ENCODE measurements at regions not wholly inside any gene's neighbourhood (a gene's known extent, or its start where the extent isn't known, plus 50 kb on each side); places are given as distances from the start of the nearest gene placed in this dataset.
A peak's percentile ranks its signal among the peaks of the same experiment; 100 is the strongest.

- 62% methylated on average over 3 of the region's 5 CpGs for WGBS (ENCODE audit: insufficient coverage)
- Histone ChIP-seq H3K9me3 (ENCODE audit: control insufficient read depth, insufficient read depth, low read length) (no peaks in the 10 kb centered on the region), H3K4me3 (ENCODE audit: low read depth, low read length) (no peak overlapping the region), H3K27ac (ENCODE audit: low read depth, low read length) (no peak overlapping the region), H3K36me3 (ENCODE audit: control insufficient read depth, insufficient read depth, low read length) (no peaks in the 10 kb centered on the region), H3K27me3 (ENCODE audit: control insufficient read depth, insufficient read depth, low read length) (no peaks in the 10 kb centered on the region), H3K4me1 (ENCODE audit: control insufficient read depth, insufficient read depth, low read length) (peaks cover 13% of the 10 kb centered on the region)
- peak in 1 of 6 donors; percentile 83 for DNase-seq (ENCODE audit: low read depth in 4 of 6, low spot score in 6 of 6)
These were observed 248.9 kb downstream of the MYCN start for GRCh38 chr2:16189029-16189835.

- no peak for DNase-seq (ENCODE audit: low read depth in 4 of 6, low spot score in 6 of 6)
- H3K36me3 ChIP-seq (ENCODE audit: control insufficient read depth, insufficient read depth, low read length), result no peaks in the 10 kb centered on the region
- WGBS (ENCODE audit: insufficient coverage), result 45% methylated on average over 4 of the region's 4 CpGs
- H3K27ac ChIP-seq (ENCODE audit: low read depth, low read length), result no peak overlapping the region
- H3K9me3 ChIP-seq (ENCODE audit: control insufficient read depth, insufficient read depth, low read length), result no peaks in the 10 kb centered on the region
- H3K27me3 ChIP-seq (ENCODE audit: control insufficient read depth, insufficient read depth, low read length), result no peaks in the 10 kb centered on the region
- H3K4me3 ChIP-seq (ENCODE audit: low read depth, low read length), result no peak overlapping the region
- H3K4me1 ChIP-seq (ENCODE audit: control insufficient read depth, insufficient read depth, low read length), result peaks cover 13% of the 10 kb centered on the region
These were observed 248.0 kb downstream of the MYCN start for GRCh38 chr2:16188261-16188890.

- Histone ChIP-seq H3K4me1 (ENCODE audit: control insufficient read depth, insufficient read depth, low read length) (peaks cover 13% of the 10 kb centered on the region), H3K36me3 (ENCODE audit: control insufficient read depth, insufficient read depth, low read length) (no peaks in the 10 kb centered on the region), H3K27me3 (ENCODE audit: control insufficient read depth, insufficient read depth, low read length) (no peaks in the 10 kb centered on the region), H3K9me3 (ENCODE audit: control insufficient read depth, insufficient read depth, low read length) (no peaks in the 10 kb centered on the region), H3K27ac (ENCODE audit: low read depth, low read length) (no peak overlapping the region), H3K4me3 (ENCODE audit: low read depth, low read length) (no peak overlapping the region)
- DNase-seq (ENCODE audit: low read depth in 4 of 6, low spot score in 6 of 6), result no peak
- WGBS (ENCODE audit: insufficient coverage), result 100% methylated on average over 1 of the region's 3 CpGs
These were observed 247.1 kb downstream of the MYCN start for GRCh38 chr2:16187482-16187817.

GRCh38 chr2:16186661-16187481 is 246.5 kb downstream of the MYCN start:
- Histone ChIP-seq H3K4me1 (ENCODE audit: control insufficient read depth, insufficient read depth, low read length) (peaks cover 13% of the 10 kb centered on the region), H3K9me3 (ENCODE audit: control insufficient read depth, insufficient read depth, low read length) (no peaks in the 10 kb centered on the region), H3K27me3 (ENCODE audit: control insufficient read depth, insufficient read depth, low read length) (no peaks in the 10 kb centered on the region), H3K27ac (ENCODE audit: low read depth, low read length) (no peak overlapping the region), H3K4me3 (ENCODE audit: low read depth, low read length) (no peak overlapping the region), H3K36me3 (ENCODE audit: control insufficient read depth, insufficient read depth, low read length) (no peaks in the 10 kb centered on the region)
- WGBS (ENCODE audit: insufficient coverage), result no CpG with 5 or more reads among the region's 8 CpGs
- DNase-seq (ENCODE audit: low read depth in 4 of 6, low spot score in 6 of 6), result no peak

GRCh38 chr2:16185801-16186272 is 245.5 kb downstream of the MYCN start:
- H3K27ac ChIP-seq (ENCODE audit: low read depth, low read length), result no peak overlapping the region
- peaks cover 16% of the 10 kb centered on the region for H3K4me1 ChIP-seq (ENCODE audit: control insufficient read depth, insufficient read depth, low read length)
- no peak overlapping the region for H3K4me3 ChIP-seq (ENCODE audit: low read depth, low read length)
- H3K27me3 ChIP-seq (ENCODE audit: control insufficient read depth, insufficient read depth, low read length), result no peaks in the 10 kb centered on the region
- DNase-seq (ENCODE audit: low read depth in 4 of 6, low spot score in 6 of 6), result peak in 2 of 6 donors; percentile 51 to 53
- 15% methylated on average over 10 of the region's 11 CpGs for WGBS (ENCODE audit: insufficient coverage)
- H3K36me3 ChIP-seq (ENCODE audit: control insufficient read depth, insufficient read depth, low read length), result no peaks in the 10 kb centered on the region
- no peaks in the 10 kb centered on the region for H3K9me3 ChIP-seq (ENCODE audit: control insufficient read depth, insufficient read depth, low read length)

- Histone ChIP-seq H3K9me3 (ENCODE audit: control insufficient read depth, insufficient read depth, low read length) (no peaks in the 10 kb centered on the region), H3K27ac (ENCODE audit: low read depth, low read length) (no peak overlapping the region), H3K4me3 (ENCODE audit: low read depth, low read length) (no peak overlapping the region), H3K4me1 (ENCODE audit: control insufficient read depth, insufficient read depth, low read length) (peaks cover 20% of the 10 kb centered on the region), H3K36me3 (ENCODE audit: control insufficient read depth, insufficient read depth, low read length) (no peaks in the 10 kb centered on the region), H3K27me3 (ENCODE audit: control insufficient read depth, insufficient read depth, low read length) (no peaks in the 10 kb centered on the region)
- 81% methylated on average over 5 of the region's 9 CpGs for WGBS (ENCODE audit: insufficient coverage)
- no peak for DNase-seq (ENCODE audit: low read depth in 4 of 6, low spot score in 6 of 6)
These were observed 244.8 kb downstream of the MYCN start for GRCh38 chr2:16184945-16185660.

- Histone ChIP-seq H3K36me3 (ENCODE audit: control insufficient read depth, insufficient read depth, low read length) (no peaks in the 10 kb centered on the region), H3K27me3 (ENCODE audit: control insufficient read depth, insufficient read depth, low read length) (no peaks in the 10 kb centered on the region), H3K27ac (ENCODE audit: low read depth, low read length) (no peak overlapping the region), H3K4me1 (ENCODE audit: control insufficient read depth, insufficient read depth, low read length) (peaks cover 26% of the 10 kb centered on the region), H3K4me3 (ENCODE audit: low read depth, low read length) (no peak overlapping the region), H3K9me3 (ENCODE audit: control insufficient read depth, insufficient read depth, low read length) (no peaks in the 10 kb centered on the region)
- no CpG with 5 or more reads among the region's 4 CpGs for WGBS (ENCODE audit: insufficient coverage)
- DNase-seq (ENCODE audit: low read depth in 4 of 6, low spot score in 6 of 6), result no peak
These were observed 244.1 kb downstream of the MYCN start for GRCh38 chr2:16184341-16184890.

- H3K4me1 ChIP-seq (ENCODE audit: control insufficient read depth, insufficient read depth, low read length), result peaks cover 24% of the 10 kb centered on the region
- WGBS (ENCODE audit: insufficient coverage), result 100% methylated on average over 3 of the region's 3 CpGs
- H3K9me3 ChIP-seq (ENCODE audit: control insufficient read depth, insufficient read depth, low read length), result no peaks in the 10 kb centered on the region
- H3K27me3 ChIP-seq (ENCODE audit: control insufficient read depth, insufficient read depth, low read length), result no peaks in the 10 kb centered on the region
- H3K27ac ChIP-seq (ENCODE audit: low read depth, low read length), result no peak overlapping the region
- DNase-seq (ENCODE audit: low read depth in 4 of 6, low spot score in 6 of 6), result no peak
- H3K36me3 ChIP-seq (ENCODE audit: control insufficient read depth, insufficient read depth, low read length), result no peaks in the 10 kb centered on the region
- H3K4me3 ChIP-seq (ENCODE audit: low read depth, low read length), result no peak overlapping the region
These were observed 243.0 kb downstream of the MYCN start for GRCh38 chr2:16183345-16183744.

GRCh38 chr2:16182841-16183240 is 242.5 kb downstream of the MYCN start:
- Histone ChIP-seq H3K27ac (ENCODE audit: low read depth, low read length) (no peak overlapping the region), H3K4me3 (ENCODE audit: low read depth, low read length) (no peak overlapping the region), H3K27me3 (ENCODE audit: control insufficient read depth, insufficient read depth, low read length) (no peaks in the 10 kb centered on the region), H3K36me3 (ENCODE audit: control insufficient read depth, insufficient read depth, low read length) (no peaks in the 10 kb centered on the region), H3K4me1 (ENCODE audit: control insufficient read depth, insufficient read depth, low read length) (peaks cover 20% of the 10 kb centered on the region), H3K9me3 (ENCODE audit: control insufficient read depth, insufficient read depth, low read length) (no peaks in the 10 kb centered on the region)
- no peak for DNase-seq (ENCODE audit: low read depth in 4 of 6, low spot score in 6 of 6)

Data from spinal cord (tissue), 9 donors.